Activated CD4-positive, alpha-beta T cell treated with anti-CD3 and anti-CD28 coated beads, Interleukin-2, amount 10 ng/mL, durations not matched to agents 7 days and 5 days (primary cell): ENCODE measurements at regions not wholly inside any gene's neighbourhood (a gene's known extent, or its start where the extent isn't known, plus 50 kb on each side); places are given as distances from the start of the nearest gene placed in this dataset.

ENCODE experiments used
- CTCF ChIA-PET: fragments of 350-600 bp; sonication (Branson Sonifier 250); formaldehyde crosslinking; loops from one replicate; lab custom pipeline; 2021; ENCODE audit warnings: antibody characterized with exemption; lab: Charles Lee
- POLR2A ChIA-PET: fragments of 350-600 bp; sonication (Branson Sonifier 250); formaldehyde crosslinking; loops from one replicate; lab custom pipeline; 2021; ENCODE audit warnings: antibody characterized with exemption; lab: Charles Lee
- DNase-seq: peaks from one replicate; pipeline ENCODE4 v3.0.0-alpha.2; 2020
- H3K27ac Mint-ChIP-seq: one replicate; pipeline ENCODE4 v1.8.0; 2021; ENCODE audit warnings: mild to moderate bottlenecking, moderate library complexity, mixed read lengths
- H3K27me3 Mint-ChIP-seq: one replicate; pipeline ENCODE4 v1.8.0; 2021; ENCODE audit warnings: mixed read lengths
- H3K36me3 Mint-ChIP-seq: one replicate; pipeline ENCODE4 v1.8.0; 2021; ENCODE audit warnings: low read depth, mixed read lengths
- H3K4me1 Mint-ChIP-seq: one replicate; pipeline ENCODE4 v1.8.0; 2021; ENCODE audit warnings: mixed read lengths
- H3K4me3 Mint-ChIP-seq: one replicate; pipeline ENCODE4 v1.8.0; 2021; ENCODE audit warnings: mild to moderate bottlenecking, moderate library complexity, mixed read lengths
- H3K9me3 Mint-ChIP-seq: one replicate; pipeline ENCODE4 v1.8.0; 2021; ENCODE audit warnings: mixed read lengths

- peaks cover 3% of the 10 kb centered on the region for H3K9me3 Mint-ChIP-seq
- no peaks in the 10 kb centered on the region for H3K27me3 Mint-ChIP-seq
- H3K4me1 Mint-ChIP-seq = no peaks in the 10 kb centered on the region
- no peak for DNase-seq
- ChIA-PET CTCF (no interaction called here), POLR2A (no interaction called here)
- no peaks in the 10 kb centered on the region for H3K36me3 Mint-ChIP-seq
- H3K27ac Mint-ChIP-seq = no peak overlapping the region
- H3K4me3 Mint-ChIP-seq = no peak overlapping the region
Observed at GRCh38 chr4:137468836-137469235, 63.5 kb downstream of the PCDH18 start.

GRCh38 chr4:137467537-137467936, 64.8 kb downstream of the PCDH18 start:
- H3K4me1 Mint-ChIP-seq = no peaks in the 10 kb centered on the region
- no peaks in the 10 kb centered on the region for H3K27me3 Mint-ChIP-seq
- no peaks in the 10 kb centered on the region for H3K36me3 Mint-ChIP-seq
- no peak overlapping the region for H3K4me3 Mint-ChIP-seq
- DNase-seq = no peak
- H3K27ac Mint-ChIP-seq = no peak overlapping the region
- peaks cover 6% of the 10 kb centered on the region for H3K9me3 Mint-ChIP-seq
- ChIA-PET POLR2A (no interaction called here), CTCF (no interaction called here)

GRCh38 chr4:137463377-137464003, 68.8 kb downstream of the PCDH18 start:
- no peak for DNase-seq
- CTCF ChIA-PET = no interaction called here
- H3K27me3 Mint-ChIP-seq = no peaks in the 10 kb centered on the region
- POLR2A ChIA-PET = no interaction called here
- peaks cover 9% of the 10 kb centered on the region for H3K9me3 Mint-ChIP-seq
- H3K27ac Mint-ChIP-seq = no peak overlapping the region
- no peaks in the 10 kb centered on the region for H3K36me3 Mint-ChIP-seq
- no peaks in the 10 kb centered on the region for H3K4me1 Mint-ChIP-seq
- H3K4me3 Mint-ChIP-seq = no peak overlapping the region

- Mint-ChIP-seq H3K4me1 (no peaks in the 10 kb centered on the region), H3K36me3 (no peaks in the 10 kb centered on the region), H3K27me3 (no peaks in the 10 kb centered on the region), H3K4me3 (no peak overlapping the region), H3K9me3 (no peaks in the 10 kb centered on the region), H3K27ac (no peak overlapping the region)
- POLR2A ChIA-PET = no interaction called here
- CTCF ChIA-PET = no interaction called here
- DNase-seq = no peak
Observed at GRCh38 chr4:137455647-137456321, 76.5 kb downstream of the PCDH18 start.

- H3K36me3 Mint-ChIP-seq = no peaks in the 10 kb centered on the region
- no peak for DNase-seq
- POLR2A ChIA-PET = no interaction called here
- H3K27ac Mint-ChIP-seq = no peak overlapping the region
- H3K9me3 Mint-ChIP-seq = no peaks in the 10 kb centered on the region
- no peaks in the 10 kb centered on the region for H3K27me3 Mint-ChIP-seq
- no peak overlapping the region for H3K4me3 Mint-ChIP-seq
- H3K4me1 Mint-ChIP-seq = no peaks in the 10 kb centered on the region
- CTCF ChIA-PET = no interaction called here
Observed at GRCh38 chr4:137454767-137455166, 77.5 kb downstream of the PCDH18 start.

GRCh38 chr4:137452799-137453198, 79.5 kb downstream of the PCDH18 start:
- no peaks in the 10 kb centered on the region for H3K9me3 Mint-ChIP-seq
- DNase-seq = no peak
- ChIA-PET CTCF (no interaction called here), POLR2A (no interaction called here)
- no peaks in the 10 kb centered on the region for H3K4me1 Mint-ChIP-seq
- H3K27ac Mint-ChIP-seq = no peak overlapping the region
- no peak overlapping the region for H3K4me3 Mint-ChIP-seq
- H3K36me3 Mint-ChIP-seq = no peaks in the 10 kb centered on the region
- H3K27me3 Mint-ChIP-seq = no peaks in the 10 kb centered on the region

GRCh38 chr4:137451172-137451825, 81.0 kb downstream of the PCDH18 start:
- DNase-seq = no peak
- Mint-ChIP-seq H3K4me3 (no peak overlapping the region), H3K4me1 (no peaks in the 10 kb centered on the region), H3K9me3 (no peaks in the 10 kb centered on the region), H3K27ac (no peak overlapping the region), H3K27me3 (no peaks in the 10 kb centered on the region), H3K36me3 (no peaks in the 10 kb centered on the region)
- CTCF ChIA-PET = no interaction called here
- POLR2A ChIA-PET = no interaction called here

GRCh38 chr4:137448402-137448801, 83.9 kb downstream of the PCDH18 start:
- Mint-ChIP-seq H3K4me3 (no peak overlapping the region), H3K4me1 (no peaks in the 10 kb centered on the region), H3K27me3 (no peaks in the 10 kb centered on the region), H3K27ac (no peak overlapping the region), H3K36me3 (no peaks in the 10 kb centered on the region), H3K9me3 (no peaks in the 10 kb centered on the region)
- POLR2A ChIA-PET = no interaction called here
- no peak for DNase-seq
- CTCF ChIA-PET = interaction anchor here (0.7 kb wide), 1 partner anchor 13 kb away, joined by 3 read pairs; no protein-coding TSS in a partner anchor

GRCh38 chr4:137446071-137446470, 86.2 kb downstream of the PCDH18 start:
- Mint-ChIP-seq H3K27me3 (no peaks in the 10 kb centered on the region), H3K4me1 (no peaks in the 10 kb centered on the region), H3K36me3 (no peaks in the 10 kb centered on the region), H3K4me3 (no peak overlapping the region), H3K27ac (no peak overlapping the region), H3K9me3 (no peaks in the 10 kb centered on the region)
- ChIA-PET CTCF (no interaction called here), POLR2A (no interaction called here)
- DNase-seq = no peak

- Mint-ChIP-seq H3K36me3 (no peaks in the 10 kb centered on the region), H3K27me3 (no peaks in the 10 kb centered on the region), H3K9me3 (no peaks in the 10 kb centered on the region), H3K4me1 (no peaks in the 10 kb centered on the region), H3K27ac (no peak overlapping the region), H3K4me3 (no peak overlapping the region)
- POLR2A ChIA-PET = no interaction called here
- CTCF ChIA-PET = no interaction called here
- DNase-seq = no peak
Observed at GRCh38 chr4:137443031-137443800, 89.1 kb downstream of the PCDH18 start.

- Mint-ChIP-seq H3K4me3 (no peak overlapping the region), H3K27me3 (no peaks in the 10 kb centered on the region), H3K9me3 (no peaks in the 10 kb centered on the region), H3K27ac (no peak overlapping the region), H3K36me3 (no peaks in the 10 kb centered on the region), H3K4me1 (no peaks in the 10 kb centered on the region)
- ChIA-PET CTCF (no interaction called here), POLR2A (no interaction called here)
- DNase-seq = no peak
Observed at GRCh38 chr4:137432446-137433311, 99.6 kb downstream of the PCDH18 start.

GRCh38 chr4:137430171-137430570, 102.1 kb downstream of the PCDH18 start:
- CTCF ChIA-PET = no interaction called here
- H3K4me3 Mint-ChIP-seq = no peak overlapping the region

More at GRCh38 chr4:137430171-137430570, 102.1 kb downstream of the PCDH18 start:
- Mint-ChIP-seq H3K27ac (no peak overlapping the region), H3K4me1 (no peaks in the 10 kb centered on the region), H3K9me3 (no peaks in the 10 kb centered on the region), H3K36me3 (no peaks in the 10 kb centered on the region), H3K27me3 (no peaks in the 10 kb centered on the region)
- POLR2A ChIA-PET = no interaction called here
- no peak for DNase-seq
